Hematopoietic multipotent progenitor cell treated with erythropoietin and hydrocortisone succinate and interleukin-3 and kit ligand, for 6 days (in vitro differentiated cells): ENCODE measurements at regions not wholly inside any gene's neighbourhood (a gene's known extent, or its start where the extent isn't known, plus 50 kb on each side); places are given as distances from the start of the nearest gene placed in this dataset.

Experiments used
- DNase-seq: peaks from one replicate; pipeline ENCODE4 v3.0.0-alpha.2; 2015

DNA sequence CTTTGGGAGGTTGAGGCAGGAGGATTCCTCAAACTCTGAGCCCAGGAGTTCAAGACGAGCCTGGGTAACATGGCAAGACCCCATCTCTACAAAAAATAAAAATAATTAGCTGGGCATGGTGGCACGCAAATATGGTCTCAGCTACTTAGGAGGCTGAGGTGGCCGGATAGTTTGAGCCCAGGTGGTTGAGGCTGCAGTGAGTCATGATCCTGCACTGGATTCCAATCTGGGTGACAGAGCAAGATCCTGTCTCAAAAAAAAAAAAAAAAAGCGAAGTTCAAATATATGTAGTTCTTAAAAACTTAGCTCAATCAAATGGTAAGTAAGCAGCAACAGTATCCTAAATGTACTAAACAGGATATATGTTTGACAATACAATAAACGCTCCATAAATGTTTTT lies 85.5 kb upstream of the SSTR1 start:
- no peak for DNase-seq

DNA sequence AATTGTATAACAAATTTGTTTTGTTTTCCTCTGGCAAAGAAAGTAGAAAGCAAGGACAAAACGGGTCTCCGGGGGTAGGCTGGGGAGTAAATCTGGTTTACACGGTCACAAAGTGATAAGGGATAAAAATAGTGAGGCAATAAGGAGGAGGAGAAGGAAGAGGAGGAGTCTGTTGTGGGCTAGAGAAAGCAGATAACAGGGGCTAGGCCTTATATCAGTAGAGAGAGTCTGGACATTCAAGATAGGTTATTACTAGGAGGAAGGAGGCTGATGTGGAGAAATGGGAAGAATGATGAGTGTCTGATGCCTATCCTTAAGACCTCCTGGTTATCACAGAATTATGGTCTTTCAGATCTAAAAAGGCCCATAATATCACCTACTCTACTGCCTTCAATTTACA lies 83.2 kb upstream of the SSTR1 start:
- peak; percentile 76 for DNase-seq

DNA sequence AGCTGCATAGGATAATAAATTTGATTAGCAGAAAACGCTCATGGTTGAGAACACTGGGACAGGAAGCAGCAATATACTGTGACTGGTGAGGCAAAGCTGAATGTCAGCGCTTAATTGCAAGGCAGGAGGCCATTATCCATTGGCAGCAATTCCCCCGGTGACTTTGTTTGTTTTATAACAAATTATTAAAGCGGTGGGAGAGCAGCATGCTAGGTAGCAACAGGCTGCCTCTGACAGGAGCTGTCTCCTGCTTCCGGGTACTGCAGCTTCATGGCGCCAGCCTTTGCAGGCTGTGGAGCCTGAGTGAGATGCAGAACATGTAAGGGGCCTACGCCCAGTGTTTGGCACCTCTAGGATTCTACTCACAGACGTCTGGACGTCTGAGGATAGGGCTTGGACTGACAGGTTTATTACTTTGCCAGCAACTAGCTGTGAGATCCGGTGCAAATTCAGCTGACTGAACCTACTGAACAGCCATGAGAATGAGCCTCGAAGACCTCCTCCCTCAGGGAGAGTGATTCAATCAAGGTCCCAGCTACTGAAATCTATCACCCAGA lies 82.1 kb upstream of the SSTR1 start:
- DNase-seq, result peak; percentile 9

- DNase-seq, result no peak
Measured at GRCh38 chr14:38127356-38127755, 80.3 kb upstream of the SSTR1 start.

DNA sequence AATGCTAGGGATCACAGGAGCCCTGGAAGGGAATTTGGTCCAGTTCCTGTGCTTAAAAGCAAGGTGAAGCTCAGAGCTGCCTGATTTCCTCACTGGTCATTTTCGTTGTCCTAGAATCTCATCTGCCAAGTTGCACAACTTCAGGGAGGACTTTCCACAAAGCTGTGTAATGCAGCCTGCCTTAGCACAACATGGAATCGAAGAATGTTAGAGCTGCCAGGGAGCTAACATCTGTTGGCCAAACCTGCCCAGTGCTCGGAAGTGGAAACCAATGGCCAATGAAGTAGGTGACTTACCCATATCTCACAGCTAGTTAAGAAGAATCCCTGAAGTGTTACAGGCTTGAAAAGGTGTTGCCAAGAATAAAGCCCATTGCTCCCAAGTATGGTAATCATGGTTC lies 79.9 kb upstream of the SSTR1 start:
- no peak for DNase-seq

DNA sequence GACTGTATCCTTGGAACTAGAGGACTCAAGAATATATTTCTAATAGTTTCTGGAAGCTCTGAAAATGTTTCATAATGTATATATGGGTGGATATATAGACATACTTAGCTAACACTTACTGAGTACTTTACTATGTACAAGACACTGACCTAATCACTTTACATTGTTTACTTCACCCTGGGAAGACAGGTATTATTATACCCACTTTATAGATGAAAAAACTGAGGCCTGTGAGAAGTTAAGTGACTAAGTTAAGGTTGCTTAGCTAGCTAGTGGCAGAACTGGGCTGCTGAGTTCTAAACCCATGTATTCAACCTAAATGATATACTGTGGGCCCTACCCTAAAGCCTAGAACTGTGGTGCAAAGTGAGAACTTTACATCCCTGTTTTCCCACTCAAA lies 79.1 kb upstream of the SSTR1 start:
- DNase-seq, result no peak

GRCh38 chr14:38129192-38129591 lies 78.5 kb upstream of the SSTR1 start:
- no peak for DNase-seq

- no peak for DNase-seq
Measured at GRCh38 chr14:38129705-38130104, 78.0 kb upstream of the SSTR1 start.

- no peak for DNase-seq
Measured at GRCh38 chr14:38134416-38135030, 73.2 kb upstream of the SSTR1 start.

DNA sequence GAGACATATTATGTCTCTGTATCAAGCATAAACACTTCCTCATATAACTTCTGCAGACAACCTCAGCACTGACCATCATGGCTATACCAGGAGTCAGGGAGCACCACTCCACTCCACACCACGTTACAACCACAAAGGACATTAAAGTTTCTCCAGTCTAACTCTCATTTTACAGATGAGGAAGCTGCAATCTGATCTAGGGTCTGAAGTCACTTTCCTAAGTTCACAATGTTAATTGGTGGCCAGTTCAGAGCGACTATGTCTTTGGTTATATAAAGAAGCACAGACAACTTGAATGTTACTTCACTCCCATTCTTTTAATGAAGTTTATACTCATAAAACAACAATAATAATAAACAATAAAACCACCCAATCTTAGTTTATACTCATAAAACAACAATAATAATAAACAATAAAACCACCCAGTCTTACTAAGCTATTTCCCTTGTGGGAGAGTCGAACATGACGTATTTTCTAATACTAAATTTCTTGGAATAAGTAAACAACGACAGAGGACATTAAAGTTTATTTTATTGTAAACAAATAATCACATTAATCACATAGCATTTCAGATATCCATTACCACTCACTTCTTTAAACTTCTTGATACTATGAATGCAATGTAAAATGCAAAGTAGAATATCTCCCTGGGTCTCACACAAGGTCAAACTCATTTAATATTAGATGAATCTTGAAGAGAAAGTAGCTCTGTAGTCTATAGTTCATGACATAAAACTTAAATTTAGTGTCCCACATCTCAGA lies 72.4 kb upstream of the SSTR1 start:
- no peak for DNase-seq

- DNase-seq, result no peak
Measured at GRCh38 chr14:38137005-38137404, 70.7 kb upstream of the SSTR1 start.

DNA sequence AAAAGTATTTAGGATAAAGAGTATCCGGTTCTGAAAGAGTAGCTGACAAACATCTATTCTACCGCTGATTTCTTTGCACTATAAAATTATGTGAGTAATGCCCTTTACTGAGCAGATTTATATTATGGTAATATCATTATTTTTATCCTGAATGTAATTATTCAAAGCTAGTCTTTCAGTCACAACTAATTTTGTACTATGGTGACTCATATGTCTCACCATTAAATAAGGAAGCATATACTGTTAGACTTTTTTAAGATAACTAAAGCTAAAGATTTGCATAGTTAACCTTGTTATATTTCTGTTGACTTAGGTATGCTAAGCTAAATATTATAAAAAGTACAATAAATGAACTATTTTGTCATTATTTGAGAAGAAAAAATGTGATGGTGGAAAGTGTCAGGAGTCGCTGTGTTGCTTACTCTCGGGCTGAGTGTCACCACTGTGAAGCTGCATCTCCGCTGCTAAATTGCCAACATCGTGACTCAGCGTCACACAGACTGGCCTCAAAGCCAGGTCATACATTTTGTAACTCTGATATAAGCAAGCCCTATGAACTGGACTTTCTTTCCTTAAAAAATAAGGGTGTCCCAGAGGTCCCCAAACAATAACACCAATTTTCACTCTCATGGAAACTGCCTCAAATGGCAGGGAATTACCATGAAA lies 69.1 kb upstream of the SSTR1 start:
- DNase-seq, result no peak

GRCh38 chr14:38139926-38140325 lies 67.8 kb upstream of the SSTR1 start:
- DNase-seq, result no peak

- DNase-seq, result no peak
Measured at GRCh38 chr14:38143170-38143569, 64.5 kb upstream of the SSTR1 start.

GRCh38 chr14:38143659-38144505 lies 63.8 kb upstream of the SSTR1 start:
- no peak for DNase-seq

DNA sequence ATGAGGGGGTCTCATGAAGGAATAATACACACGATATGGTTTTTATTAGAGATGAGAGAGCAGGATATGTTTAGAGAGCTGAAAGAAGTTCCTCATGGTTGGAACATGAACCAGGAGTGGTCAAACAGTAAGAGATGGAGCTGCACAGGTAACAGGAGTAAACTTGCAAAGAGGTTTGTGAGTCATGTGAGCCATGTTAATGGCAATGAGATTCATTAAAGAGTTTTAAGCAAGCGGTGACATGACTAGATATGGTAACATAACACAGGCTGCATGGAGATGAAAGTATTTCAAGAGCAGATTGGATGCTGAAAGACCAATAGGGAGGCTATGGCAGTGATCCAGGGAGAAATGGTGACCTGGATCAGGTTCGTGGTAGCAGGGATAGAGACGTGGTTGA lies 62.6 kb upstream of the SSTR1 start:
- no peak for DNase-seq

- no peak for DNase-seq
Measured at GRCh38 chr14:38150075-38150474, 57.6 kb upstream of the SSTR1 start.
